NCI-H345 treated with DMSO at 0.1 percent for 48 hours (cell line): ENCODE measurements at regions not wholly inside any gene's neighbourhood (a gene's known extent, or its start where the extent isn't known, plus 50 kb on each side); places are given as distances from the start of the nearest gene placed in this dataset.
A peak's percentile ranks its signal among the peaks of the same experiment; 100 is the strongest.
"Not testable (repeated sequence)": the region's sequence is repeated elsewhere in the genome, so short reads cannot be mapped to it uniquely, and the experiment has no call there.

Experiments
- DNase-seq: peaks from one replicate; lab custom pipeline; 2025; ENCODE audit not compliant: unreplicated experiment; lab: John Stamatoyannopoulos, UW

DNA sequence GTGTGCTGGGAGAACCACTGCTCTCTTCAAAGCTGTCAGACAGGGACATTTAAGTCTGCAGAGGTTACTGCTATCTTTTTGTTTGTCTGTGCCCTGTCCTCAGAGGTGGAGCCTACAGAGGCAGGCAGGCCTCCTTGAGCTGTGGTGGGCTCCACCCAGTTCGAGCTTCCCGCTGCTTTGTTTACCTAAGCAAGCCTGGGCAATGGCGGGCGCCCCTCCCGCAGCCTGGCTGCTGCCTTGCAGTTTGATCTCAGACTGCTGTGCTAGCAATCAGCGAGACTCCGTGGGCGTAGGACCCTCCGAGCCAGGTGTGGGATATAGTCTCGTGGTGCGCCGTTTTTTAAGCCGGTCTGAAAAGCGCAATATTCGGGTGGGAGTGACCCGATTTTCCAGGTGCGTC is 164.0 kb downstream of the HRH4 start:
- DNase-seq = not testable (repeated sequence)

DNA sequence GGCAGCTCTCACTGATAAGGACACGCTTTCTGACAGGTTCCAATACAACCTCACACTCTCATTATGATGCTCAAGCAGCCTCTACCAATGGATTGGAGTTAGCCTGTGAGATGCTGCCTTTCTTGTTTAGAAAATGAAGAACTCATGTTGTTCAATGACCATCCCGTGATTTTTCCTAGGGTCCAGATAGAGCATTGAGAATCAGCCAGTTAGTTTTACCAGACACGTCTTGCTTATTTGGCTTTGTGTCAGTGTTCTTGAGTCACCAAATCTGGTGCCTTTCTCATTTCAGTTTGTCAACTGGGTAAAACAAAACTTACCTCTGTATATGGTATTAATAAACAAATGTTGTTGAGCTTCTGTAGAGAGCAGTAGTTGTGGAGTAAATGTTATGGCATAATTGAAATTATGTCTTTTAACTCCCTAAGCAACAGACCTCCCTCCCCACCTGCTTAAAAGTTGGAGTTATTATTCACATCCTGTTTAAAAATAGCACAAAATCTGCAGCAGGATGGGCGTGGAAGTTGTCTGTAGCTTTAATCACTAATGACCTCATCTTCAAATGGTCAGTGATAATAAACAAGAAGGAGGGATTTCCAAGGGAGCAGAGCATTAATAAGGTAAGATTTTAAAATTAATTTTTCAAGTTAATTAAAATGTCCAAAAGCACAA is 167.3 kb downstream of the HRH4 start:
- DNase-seq = no peak

DNA sequence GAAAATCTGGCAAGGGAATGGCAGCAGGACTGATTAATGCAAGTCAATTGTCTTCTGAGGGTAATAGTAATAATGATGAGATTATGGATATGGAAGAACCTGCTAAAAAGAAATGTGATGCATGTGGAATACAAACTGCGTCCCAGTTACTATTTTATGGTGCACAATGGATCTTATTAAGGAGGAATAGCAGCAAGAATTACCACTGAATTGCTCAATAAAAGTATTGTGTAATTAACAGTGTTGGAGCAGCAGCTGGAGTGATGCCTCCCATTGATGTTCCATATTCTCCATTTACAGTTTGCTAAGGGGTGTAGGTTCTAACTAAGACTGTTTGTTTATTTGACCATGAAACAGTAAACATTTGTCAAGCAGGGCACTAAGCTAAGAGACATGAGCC is 167.9 kb downstream of the HRH4 start:
- no peak for DNase-seq

DNA sequence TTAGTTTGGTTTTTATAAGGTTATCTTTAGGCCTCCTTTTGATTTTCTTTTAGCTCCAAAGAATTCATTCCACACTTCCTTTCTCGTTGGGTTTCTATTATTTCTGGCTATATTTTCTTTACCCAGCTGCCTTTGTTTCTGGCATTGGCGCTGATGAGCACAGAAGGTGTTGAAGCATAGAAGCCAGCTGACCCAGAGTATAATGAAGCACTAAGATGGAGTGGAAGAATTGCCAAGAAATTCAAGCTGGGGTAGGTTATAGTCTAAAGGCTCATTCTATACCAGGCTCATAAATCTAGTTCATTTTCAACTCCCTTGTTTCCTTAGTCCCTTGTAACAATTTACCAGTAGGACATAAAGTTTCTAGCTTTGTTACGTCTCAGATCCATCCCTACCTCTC is 169.5 kb downstream of the HRH4 start:
- DNase-seq = no peak

DNA sequence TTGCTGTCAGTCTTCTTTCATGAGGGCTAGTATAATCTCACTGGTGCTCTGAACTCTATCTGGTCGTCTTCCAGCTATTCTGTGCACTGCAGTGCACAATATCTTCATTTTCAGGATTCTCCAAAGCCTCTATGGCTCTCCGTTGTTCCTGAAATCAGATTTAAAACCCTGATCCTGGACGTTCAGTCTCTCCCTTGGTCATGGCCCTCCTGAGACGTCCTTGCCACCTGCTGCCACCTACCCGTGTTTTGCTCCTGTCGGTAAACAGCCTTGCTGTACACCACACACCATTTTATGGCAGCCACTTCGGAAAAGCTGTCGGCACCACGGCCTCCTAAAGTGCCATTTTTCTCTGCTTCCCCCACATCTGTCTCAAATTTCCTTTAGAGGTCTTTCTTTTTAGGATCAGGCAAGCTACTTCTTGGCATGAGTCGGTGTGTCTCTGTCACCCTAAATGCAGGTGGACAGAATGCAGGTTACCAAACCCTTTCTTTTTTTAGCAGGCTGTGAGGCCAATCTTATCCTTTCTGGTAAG is 170.0 kb downstream of the HRH4 start:
- DNase-seq = peak; percentile 31

DNA sequence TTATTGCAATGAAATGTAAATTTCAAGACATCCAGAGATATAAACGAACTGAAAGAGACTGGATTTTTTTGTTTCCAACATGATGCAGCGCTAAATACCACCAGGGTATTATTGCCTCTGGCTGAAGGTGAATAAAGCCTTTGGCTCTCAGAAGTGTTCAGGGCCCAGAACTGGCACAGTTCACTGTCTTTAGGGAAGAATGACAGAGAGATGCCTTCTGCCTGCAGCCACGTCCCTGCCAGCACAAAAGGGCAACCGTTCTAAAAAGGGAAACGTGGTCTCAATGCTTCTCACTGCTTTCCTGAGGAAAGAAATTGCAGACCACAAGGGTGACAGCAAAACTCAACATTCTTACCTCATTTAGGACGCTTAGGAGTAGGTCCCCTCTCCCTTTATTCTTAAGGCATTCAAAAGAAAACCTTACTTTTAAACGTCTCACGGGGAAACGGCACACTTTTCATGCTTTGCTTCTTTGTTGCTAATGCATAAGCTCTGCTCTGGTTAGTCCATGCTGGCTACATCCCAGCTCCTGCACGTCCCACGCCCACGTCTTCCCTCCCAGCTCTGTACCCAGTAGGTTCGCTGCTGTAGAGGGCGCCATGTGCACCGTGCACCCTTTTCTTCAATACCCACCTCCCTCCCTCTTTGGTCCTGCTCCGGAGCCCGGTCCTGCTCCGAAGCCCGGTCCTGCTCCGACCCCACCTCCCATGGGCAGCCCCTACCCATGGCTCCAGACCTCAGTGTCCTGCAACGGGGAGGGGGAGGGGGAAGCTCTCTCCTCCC is 171.0 kb downstream of the HRH4 start:
- DNase-seq = peak; percentile 50

DNA sequence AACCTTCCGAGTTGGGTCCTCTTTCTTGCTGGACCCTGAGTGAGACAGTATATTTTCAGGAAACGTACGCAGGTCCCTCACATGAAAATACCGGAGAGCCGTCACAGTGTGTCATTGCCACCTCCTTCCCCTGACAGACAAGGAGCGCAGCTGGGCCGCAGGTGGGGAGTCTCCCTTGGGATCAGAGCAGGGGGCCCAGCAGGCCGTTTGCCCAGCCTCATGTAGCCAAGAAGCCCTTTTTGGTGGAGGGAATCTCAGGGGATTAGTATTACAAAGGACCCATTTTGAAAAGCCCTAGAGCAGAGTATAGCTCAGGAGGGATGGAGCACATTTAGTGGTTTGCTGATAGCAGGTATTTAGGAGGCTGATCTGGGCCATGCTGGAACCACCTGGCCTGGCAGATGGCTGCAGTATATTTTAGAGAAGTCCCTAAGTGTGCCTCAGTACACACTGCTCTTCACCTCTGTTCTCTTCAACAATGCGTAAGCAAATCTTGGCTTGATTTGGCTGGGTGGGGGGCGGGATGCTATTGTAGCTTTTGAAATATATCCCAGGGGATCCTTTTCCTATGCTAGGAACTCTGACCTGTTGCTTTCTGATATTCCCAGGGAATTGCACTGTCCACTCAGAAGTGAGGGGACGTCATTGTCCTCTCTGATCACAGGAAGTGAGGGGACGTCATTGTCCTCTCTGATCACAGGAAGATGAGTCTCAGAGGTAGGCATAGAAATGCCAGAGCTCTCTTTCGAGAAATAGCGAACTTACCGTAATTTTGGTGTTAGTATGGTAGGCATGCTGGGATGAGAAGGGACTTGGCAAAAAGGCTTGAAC is 171.9 kb downstream of the HRH4 start:
- DNase-seq = peak; percentile 91

DNA sequence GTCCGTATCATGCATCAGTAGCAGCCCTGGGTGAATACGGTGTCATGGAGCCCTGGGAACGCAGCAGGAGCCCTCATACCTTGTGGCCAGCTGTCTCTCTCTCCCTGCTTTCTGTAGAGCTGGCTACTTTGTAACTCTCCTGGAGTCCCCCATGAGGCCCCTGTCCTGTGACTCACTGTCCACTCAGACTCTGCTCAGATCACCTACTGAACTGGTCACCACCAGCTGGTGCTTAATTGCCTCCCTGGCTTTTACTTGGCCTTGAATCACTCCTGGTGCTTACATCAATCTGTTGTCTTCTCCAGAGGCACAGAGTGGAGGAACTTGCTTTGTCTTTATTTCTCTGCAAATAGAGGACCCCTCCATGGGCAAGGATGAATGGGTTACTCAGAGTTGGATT is 172.7 kb downstream of the HRH4 start:
- no peak for DNase-seq

DNA sequence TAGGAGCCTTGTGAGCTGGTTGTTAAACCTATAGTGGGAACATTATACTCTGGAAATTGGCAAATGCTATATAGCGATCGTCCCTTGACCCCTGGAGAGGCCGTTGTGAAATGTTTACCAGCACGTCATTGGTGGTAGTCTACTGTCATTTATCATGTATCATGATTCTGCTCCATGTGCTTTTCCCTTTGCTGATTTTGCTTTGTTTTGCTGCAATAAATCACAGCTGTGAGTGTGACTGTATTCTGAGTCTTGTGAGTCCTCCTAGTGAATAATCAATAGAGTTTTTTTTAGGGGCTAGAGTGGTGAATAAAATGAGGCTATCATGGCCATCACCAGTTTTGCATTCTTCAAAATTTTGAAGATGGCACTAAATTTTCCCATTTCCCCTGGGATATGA is 189.1 kb downstream of the HRH4 start:
- DNase-seq = no peak

DNA sequence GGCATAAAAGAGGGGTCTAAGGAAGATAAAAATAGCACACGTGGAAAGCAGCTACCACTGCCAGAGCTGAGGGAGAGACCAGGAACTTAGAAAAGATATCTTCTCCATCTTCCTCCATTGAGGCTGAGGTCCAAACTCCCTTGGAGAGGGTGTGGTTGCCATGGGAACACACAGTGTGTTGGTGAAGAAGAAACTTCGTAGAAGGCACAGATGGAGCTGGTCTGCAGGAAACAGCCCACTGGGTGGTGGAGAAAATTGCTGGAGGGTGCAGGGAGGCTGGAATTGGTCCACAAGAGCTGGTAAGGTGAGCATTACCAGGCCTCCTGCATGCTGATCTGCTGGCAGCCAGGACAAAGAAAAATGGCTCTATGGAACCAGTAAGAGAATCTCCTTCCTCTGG is 191.0 kb downstream of the HRH4 start:
- DNase-seq = no peak

DNA sequence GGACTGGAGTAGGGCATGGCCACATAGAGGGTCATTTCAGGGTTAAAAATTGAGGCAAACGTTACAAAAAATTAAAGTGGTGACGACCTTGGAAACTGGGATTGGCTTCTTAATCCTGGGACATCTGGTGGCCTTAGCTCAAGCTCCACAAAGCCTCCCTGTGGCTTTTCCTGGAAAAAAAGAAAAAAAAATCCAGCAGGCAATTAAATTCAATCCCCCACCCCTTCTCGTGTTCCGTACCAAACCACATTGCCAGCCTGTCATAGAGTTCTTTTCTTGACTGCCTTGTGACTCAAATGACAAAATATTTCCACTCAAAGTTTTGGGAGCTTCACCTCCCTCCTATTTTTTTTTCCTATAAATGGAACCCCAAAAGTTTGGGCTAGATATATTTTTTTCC is 195.6 kb downstream of the HRH4 start:
- no peak for DNase-seq

DNA sequence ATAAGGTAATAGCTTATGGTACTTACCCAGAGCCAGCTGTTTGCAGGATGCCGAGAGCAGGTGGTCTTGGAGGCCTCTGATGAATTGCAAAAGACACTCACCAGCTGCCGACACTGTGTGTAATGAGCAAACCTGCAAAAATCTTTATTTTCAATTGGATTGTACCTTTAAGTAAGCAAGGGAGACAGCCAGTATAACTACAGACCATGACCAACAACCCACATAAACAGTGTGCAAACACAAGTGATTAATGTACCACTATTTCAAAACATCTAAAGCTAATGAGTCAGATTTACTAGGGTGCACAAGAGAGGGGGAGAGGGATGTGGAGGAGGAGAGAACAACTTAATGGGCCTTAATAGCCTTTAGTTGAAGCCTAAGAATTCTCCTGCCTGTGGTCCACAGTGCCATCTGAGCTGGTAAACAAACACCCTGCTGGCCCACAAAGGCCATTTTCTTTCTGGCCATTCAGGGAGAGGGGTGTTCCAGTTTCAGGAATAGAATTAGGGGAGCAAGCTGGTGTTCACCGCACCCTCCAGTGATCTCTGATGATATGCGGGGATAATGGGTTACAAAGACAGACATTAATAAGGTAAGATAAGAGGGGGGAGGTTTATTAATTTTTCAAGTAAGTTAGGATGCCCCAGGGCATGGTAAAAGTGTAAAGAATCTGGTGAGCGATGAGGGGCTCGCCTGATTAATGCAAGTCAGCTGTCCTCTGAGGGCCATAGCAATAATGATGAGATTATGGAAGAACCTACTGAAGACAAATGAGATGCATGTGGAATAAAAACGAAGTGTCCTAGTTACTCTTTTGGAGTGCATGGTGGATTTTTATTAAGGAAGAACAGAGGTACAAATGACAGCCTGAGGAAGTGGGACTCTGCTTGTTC is 196.4 kb downstream of the HRH4 start:
- DNase-seq = peak; percentile 48

DNA sequence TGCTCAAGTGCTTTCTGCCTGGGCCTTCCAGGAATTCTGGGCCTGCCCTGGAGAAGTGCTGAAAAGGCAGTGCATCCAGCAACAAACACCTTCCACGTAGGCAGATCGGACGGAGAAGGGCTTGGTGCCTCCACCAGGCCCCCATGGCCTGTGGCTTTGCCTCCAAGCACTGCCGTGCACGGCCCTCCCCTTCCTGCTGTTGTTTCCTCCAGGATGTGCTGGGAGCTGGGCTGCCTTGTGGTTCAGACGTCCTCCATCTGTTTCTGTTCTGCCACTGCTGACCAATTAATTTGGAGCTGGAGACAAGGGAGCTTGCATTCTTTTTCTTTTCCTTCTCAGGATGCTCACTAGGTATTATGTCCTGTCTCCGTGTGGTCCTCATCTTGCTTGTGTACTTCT is 197.0 kb downstream of the HRH4 start:
- no peak for DNase-seq

DNA sequence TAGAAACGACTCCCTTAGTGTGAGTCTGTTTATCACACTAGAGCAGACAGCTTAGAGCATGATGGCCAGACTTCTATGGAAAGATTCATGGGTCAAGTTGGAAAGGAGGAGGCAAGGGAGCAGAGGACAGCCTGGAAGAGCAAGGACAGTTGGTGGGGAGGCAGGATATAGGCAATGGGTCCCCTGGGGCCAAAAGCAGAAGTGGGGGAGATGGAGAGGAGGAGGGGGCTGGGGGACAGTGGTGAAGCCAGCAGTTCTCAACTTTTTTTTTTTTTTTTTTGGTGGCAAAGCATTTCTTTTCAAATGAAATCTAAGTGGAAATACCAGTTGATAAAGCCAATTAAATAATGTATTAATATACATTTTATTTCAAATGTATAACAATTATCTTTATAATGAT is 197.9 kb downstream of the HRH4 start:
- no peak for DNase-seq

DNA sequence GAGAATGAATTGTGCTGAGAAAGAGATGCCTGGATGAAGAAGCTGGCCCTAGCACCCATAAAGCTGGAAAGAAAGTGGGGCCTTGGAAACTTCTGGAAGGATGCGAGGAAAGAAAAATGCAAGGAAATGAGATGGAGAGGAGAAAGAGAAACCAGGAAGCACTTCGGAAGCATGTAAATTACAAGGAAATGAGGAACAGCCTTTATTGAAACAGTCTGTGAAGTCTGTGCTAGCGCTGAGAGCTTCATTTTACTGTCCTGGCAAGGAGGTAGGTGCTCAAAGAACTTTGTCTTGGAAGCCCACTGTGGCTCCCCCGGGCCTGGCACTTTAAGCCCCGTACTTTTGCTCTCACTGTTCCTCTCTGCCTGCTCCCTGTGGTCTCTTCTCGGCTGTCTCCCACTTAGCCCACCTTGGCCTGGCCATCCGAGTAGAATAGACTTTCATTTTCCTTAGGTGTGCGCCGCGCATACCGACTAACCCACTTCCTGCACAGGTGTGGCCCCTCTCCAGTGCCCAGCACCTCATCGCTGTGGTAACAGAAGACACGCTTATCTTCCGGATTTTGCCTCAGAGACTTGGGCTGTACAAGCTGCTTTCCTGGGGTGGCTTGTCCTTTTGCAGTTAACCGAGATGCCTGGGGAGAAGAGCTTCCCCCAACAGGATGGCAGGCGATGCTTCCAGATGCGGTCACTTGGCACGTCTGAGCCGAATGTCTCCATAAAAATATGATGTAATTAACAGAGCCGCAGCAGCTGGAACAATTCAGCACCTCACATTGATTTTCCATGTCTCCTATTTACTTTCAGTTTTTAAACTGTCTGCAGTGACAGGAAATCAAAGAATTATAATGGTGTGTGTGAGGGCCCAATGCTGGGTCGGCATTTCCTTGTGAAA is 199.6 kb downstream of the HRH4 start:
- DNase-seq = no peak

DNA sequence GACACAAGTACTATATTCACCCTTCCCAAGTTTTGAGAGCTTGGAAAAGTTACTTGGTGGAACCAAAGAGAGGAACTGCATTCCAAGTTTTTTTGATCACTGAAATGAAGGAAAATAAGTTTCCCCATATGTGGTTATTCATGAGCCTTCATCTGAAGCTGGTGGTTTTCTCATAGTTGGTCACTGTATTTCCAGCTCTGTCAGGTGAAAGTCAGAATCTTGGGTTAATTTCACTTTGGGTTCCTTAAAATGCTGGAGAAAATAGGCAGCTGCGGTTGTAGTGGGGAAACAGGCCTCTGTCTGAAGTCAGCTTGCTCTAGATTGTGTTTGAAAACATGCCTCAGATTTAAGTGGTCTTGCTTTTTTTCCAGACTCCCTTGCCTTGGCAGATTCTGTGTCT is 200.5 kb downstream of the HRH4 start:
- no peak for DNase-seq

DNA sequence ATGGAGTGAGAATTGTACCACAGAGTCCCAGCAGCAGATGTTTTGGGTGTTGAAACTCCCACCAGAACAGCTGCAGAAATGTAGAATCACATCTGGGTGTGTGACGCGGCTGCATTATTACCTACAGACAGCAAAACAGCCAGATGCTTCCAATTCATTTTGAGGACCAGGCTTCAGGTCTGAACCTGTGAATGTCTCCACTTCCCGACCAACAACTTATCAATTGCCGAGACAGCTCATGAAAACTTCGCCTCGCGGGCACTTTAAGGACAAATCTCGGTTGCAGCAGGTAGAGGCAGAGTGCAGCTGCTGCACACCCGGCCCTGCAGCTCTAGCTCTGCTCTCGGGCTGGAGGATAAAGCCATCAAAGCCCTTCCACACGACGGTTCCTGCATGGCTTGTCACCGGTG is 202.0 kb downstream of the HRH4 start:
- no peak for DNase-seq

DNA sequence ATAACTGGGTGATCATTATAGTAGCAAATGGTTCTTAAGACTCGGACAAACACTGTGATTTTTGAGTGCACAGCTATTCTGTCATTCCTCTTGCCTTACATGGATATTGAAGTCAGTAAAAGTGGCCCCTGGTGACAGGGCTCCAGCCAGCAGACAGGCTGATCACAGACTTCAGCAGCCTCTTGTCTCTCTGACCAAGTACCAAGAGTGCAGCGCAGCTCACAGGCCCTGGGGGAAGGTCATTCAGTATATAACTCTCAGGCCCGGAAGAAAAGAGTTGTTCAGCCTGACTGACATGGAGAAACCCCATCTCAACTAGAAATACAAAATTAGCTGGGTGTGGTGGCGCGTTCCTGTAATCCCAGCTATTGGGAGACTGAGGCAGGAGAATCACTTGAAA is 202.6 kb downstream of the HRH4 start:
- DNase-seq = no peak

DNA sequence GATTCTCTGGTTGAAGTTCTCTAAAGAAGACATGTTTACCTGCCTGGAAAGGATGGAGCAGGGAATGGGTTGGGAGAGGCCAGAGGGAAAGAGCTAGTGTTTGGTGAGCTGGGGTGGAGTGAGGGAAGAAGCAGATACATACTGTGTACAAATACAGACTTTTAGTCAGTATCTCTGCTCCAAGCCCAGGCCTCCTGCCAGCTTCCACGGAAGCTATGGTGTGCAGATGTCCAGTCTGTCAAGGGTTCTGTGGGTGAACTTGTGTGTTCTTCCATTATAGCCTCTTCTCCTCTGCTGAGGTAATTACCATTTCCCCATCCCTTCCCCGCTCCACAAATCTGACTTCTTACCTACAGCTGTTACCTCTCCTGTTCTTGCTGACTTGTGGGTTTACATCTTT is 208.6 kb downstream of the HRH4 start:
- no peak for DNase-seq

DNA sequence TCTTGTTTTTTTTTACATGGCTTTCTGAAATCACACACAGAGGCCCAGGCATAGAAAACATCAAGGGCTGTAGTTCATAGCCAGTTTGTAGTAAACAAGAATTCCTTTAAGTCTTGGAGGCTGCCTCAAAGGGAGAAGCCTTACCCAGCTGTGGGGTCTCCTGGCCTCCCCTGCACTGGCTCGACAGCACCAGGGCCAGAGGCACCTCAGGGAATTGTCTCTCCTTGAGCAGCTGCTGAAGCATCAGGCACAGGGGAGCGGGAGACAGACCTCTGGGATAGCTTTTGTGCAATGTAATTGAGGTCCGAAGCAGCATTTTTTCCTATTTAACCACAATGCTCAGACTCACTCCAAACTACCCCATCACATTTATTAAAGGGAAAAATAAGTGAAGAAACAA is 209.1 kb downstream of the HRH4 start:
- DNase-seq = no peak
